DND-41 (cell line): ENCODE measurements at regions not wholly inside any gene's neighbourhood (a gene's known extent, or its start where the extent isn't known, plus 50 kb on each side); places are given as distances from the start of the nearest gene placed in this dataset.

ENCODE experiments used
- EZH2 ChIP-seq: IDR thresholded peaks from 3 replicates; pipeline ENCODE4 v1.6.1; 2012; ENCODE audit warnings: borderline replicate concordance, low read depth, mild to moderate bottlenecking, moderate library complexity, low read length, inconsistent platforms; ENCODE audit not compliant: severe bottlenecking
- TF ChIP-seq, protein P1 (sequence below): IDR thresholded peaks from 2 replicates; pipeline ENCODE4 v1.5.1; 2012; ENCODE audit warnings: borderline replicate concordance, low read length, moderate library complexity, mild to moderate bottlenecking; ENCODE audit not compliant: poor library complexity, severe bottlenecking; ENCODE audit errors: extremely low read depth

DNA sequence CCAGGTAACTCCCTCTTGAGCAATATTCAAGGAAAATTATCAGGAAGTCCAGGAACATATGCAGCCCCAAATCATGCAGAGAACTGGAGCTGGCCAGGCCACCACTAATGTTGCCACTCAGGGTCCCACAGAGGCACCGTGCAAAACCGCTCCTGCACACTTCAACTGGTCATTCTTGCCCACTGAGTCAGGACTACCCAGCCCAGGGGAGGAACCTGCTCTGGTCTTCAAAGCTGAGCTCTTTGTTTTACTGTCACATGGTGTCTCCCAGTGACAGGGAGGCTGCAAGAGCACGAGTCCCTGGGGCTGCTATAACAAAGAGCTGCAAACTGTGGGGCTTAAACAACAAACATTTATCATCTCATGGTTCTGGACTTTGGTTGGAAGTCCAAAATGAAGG is 336.0 kb upstream of the PRDM1 start:
- TF ChIP-seq, protein P1, sequence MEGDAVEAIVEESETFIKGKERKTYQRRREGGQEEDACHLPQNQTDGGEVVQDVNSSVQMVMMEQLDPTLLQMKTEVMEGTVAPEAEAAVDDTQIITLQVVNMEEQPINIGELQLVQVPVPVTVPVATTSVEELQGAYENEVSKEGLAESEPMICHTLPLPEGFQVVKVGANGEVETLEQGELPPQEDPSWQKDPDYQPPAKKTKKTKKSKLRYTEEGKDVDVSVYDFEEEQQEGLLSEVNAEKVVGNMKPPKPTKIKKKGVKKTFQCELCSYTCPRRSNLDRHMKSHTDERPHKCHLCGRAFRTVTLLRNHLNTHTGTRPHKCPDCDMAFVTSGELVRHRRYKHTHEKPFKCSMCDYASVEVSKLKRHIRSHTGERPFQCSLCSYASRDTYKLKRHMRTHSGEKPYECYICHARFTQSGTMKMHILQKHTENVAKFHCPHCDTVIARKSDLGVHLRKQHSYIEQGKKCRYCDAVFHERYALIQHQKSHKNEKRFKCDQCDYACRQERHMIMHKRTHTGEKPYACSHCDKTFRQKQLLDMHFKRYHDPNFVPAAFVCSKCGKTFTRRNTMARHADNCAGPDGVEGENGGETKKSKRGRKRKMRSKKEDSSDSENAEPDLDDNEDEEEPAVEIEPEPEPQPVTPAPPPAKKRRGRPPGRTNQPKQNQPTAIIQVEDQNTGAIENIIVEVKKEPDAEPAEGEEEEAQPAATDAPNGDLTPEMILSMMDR, result no peak
- TF ChIP-seq EZH2, result no peak
